ENCODE measurements at regions not wholly inside any gene's neighbourhood (a gene's known extent, or its start where the extent isn't known, plus 50 kb on each side); places are given as distances from the start of the nearest gene placed in this dataset.

- no peak for TF ChIP-seq POLR2AphosphoS5 (IDR thresholded peaks at IDR 0.05; ENCODE audit: insufficient read depth, low read depth, low read length)
- no peak for TF ChIP-seq CTCF (IDR thresholded peaks at IDR 0.05; ENCODE audit: extremely low read depth in 1 of 2, insufficient read depth in 1 of 2, low read depth in 1 of 2, low read length in 2 of 2)
- no peak for TF ChIP-seq JUN (IDR thresholded peaks at IDR 0.05; ENCODE audit: borderline replicate concordance, insufficient read depth, insufficient read length, low read depth)
- TF ChIP-seq EZH2 (IDR thresholded peaks at IDR 0.05; ENCODE audit: borderline replicate concordance, low read depth, low read length, severe bottlenecking), result no peak
- TF ChIP-seq POLR2A (IDR thresholded peaks at IDR 0.05; ENCODE audit: low read depth, low read length), result no peak
- TF ChIP-seq MAX (IDR thresholded peaks at IDR 0.05; ENCODE audit: insufficient read depth, insufficient read length), result no peak
Observed at GRCh38 chr9:103126494-103126893, 131.4 kb downstream of the CYLC2 start.
